Hypothalamus (tissue), 51 donors: ENCODE measurements at regions not wholly inside any gene's neighbourhood (a gene's known extent, or its start where the extent isn't known, plus 50 kb on each side); places are given as distances from the start of the nearest gene placed in this dataset.

ENCODE experiments used
- DNase-seq, 51 donors: peaks; one replicate each; lab custom pipeline; 2025; lab: John Stamatoyannopoulos, UW

- DNase-seq = no peak
Observed at GRCh38 chr9:4386819-4387218, 87.0 kb upstream of the GLIS3 start.

DNA sequence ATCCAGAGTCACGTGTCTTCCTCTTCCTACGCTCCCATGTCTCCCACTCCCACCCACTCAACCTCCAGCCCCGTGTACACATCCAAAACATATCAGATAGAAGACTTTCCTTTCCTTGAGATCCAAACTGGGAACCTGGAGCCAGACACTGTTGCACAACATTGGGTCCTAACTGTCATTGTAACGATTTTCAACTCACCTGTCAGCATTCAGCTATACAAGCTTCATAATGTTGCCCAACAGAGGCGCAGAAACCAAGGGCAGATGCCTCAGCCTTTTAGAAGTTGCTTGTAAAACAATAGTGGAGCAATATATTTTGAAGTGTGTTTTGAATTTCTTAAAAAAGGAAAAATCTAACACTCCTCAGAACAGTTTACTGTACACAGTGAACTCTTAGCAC lies 84.9 kb upstream of the GLIS3 start:
- no peak for DNase-seq

DNA sequence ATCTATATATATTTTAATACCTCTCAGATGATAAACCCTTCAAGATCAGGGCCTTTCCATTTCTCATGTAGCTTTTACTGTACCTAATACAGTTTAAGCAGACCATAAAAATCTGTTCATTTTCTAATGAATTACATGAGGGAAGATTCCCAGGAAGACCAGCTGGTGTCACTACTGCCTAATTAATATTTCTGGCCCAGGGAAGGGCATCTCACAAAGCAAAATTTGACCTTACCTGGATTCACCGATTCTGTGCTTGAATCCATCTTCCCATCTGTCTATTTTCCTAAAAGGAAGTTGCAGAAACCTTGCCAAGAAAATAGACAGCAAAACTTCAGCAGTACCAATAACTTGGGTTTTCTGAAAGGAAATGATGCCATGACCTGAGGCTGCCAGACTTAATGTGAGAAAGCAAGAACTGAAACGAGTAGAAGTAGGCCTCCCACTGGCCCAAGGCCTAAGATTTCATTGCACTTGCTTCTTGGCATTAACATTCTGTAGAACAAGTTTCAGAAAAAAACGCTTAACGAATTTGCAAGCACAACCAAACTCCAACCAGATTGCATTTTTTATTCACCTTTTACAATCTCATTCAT lies 83.0 kb upstream of the GLIS3 start:
- DNase-seq = peak in 5 of 51 donors; percentile 2 to 58 (median 6)

DNA sequence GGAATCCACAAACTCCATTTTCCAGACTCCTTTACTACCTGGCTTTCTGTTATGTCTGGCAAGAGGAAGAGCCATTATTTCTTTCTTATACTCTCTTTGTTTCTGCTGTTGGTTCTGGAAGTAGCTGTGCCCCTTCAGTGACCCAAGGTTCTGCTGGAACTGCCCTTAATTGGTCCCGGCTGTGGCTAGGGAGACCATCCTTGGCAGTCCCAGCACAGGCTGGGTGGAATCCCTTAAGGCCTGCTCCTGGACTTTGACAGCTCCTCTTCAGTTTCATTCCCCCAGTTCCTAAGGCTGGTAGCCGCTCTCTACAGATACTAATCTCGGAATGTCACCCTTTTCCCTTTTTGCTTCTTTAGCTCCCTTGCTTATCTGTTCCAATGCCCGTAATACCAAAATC lies 81.9 kb upstream of the GLIS3 start:
- no peak for DNase-seq

GRCh38 chr9:4380406-4380805 lies 80.5 kb upstream of the GLIS3 start:
- no peak for DNase-seq

DNA sequence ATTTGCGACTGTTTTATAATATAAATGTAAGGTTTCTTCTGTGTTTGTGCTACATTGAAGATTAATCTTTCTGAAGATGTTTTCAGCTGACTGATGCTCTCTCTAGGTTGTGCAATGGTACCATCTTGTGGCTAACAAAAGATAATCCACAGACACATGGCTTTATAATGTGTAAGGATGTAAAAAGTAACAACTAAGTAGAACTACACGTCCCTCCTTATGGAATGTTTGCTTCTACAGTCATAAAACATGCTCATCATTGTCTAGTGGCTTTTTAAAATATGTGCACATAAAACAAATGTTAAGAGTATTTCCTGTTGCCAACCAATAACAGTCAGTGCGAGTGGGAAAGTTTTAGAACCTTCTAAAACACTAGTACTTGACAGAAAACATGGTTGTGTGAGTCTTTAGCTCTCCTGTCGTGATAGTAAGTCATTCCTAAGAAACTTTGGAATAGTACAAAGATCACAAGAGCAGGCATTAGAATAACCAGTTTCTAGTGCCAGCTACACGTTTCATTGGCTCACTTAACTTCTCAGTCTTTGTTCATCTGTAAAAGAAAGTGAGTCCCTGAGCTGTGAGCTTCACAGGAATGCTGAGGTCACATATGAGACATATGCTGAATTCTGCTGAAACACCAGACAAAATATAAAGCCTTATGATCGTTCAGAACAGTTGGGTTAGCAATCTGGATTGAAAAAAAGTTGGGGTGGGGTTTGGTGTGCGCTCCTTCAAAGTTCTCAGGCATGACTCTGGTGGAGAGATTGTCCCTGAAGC lies 75.7 kb upstream of the GLIS3 start:
- DNase-seq = peak in 1 of 51 donors; percentile 15

DNA sequence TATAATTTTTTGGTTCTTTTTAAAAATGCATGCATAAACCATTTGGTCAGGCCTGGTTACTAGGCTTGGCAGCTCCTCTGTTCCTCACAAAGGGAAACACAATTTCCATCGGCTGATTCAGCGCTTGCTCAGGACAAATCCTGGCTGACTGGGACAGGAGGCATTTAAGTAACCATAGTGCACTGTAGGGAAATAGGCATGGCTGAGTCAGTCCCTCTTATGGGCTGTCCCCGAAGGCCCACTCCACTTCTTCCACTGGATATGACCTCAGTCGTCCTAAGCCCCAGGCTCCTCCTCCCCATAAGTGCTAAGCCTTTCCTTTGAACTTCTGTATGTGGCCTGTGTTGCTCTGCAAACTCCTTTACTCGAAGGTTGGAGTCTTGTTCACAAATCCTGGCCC lies 71.2 kb upstream of the GLIS3 start:
- DNase-seq = peak in 6 of 51 donors; percentile 6 to 27 (median 22)

- DNase-seq = no peak
Observed at GRCh38 chr9:4370501-4370900, 70.6 kb upstream of the GLIS3 start.

GRCh38 chr9:4366591-4367330 lies 66.9 kb upstream of the GLIS3 start:
- DNase-seq = peak in 45 of 51 donors; percentile 6 to 87 (median 55)

- DNase-seq = no peak
Observed at GRCh38 chr9:4365055-4365454, 65.2 kb upstream of the GLIS3 start.

- DNase-seq = no peak
Observed at GRCh38 chr9:4362281-4362680, 62.4 kb upstream of the GLIS3 start.

DNA sequence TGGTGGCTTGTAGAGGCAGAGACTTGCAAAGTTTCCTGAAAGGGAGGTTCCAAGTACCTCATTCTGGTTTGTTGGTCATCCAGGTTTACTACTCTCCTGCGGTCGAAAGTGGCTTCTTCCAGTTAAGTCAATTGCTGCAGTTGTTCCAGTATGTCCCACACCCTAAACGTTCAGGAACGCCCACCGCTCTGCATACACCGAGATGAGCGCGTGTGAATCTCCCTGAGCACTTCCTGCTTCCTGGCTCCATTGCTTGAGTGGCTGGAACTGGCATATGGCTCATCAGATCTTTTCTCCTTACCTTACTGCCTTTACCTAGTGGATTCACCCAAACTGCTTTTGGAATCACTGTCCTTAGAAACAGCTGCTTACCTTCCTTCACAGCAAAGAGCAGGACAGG lies 59.1 kb upstream of the GLIS3 start:
- no peak for DNase-seq

- DNase-seq = no peak
Observed at GRCh38 chr9:4357929-4358328, 58.1 kb upstream of the GLIS3 start.

DNA sequence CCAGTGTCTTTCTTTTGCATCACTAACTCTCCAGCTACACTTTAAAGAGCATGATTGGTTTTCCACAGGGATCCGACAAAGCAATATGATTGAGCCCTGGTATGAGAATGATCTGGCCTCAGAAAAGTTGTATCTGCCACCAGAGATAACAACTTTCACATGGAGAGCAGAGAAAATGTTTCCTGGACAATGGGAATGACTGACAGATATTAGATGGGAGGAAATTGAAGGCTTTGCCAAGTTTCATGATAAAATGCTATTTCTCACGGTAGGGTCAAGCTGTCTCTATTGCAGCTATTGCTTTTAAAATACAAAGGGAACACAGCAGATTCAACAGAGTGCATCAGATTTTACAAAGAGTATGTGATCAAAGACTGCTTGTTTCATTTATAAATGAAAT lies 56.4 kb upstream of the GLIS3 start:
- no peak for DNase-seq

DNA sequence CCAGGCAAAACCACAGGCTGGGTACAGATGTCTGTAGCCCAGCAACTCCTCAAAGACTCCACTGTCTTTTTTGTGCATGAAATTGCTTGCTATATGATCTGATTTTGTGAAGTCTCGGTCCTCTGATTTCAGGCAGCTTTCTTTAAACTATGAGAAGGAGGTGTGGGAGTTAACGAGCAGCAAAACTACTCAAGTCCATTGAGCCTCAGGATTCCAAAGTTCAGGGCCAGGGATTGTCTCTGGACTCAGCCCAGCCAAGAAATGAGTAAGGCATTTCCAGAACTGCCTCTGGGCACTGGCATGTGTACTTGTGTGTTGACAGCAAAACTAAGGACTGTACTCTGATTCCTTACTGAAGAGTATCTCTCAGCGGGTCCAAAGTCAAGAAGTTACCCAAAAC lies 53.4 kb upstream of the GLIS3 start:
- DNase-seq = no peak

- no peak for DNase-seq
Observed at GRCh38 chr9:4349816-4350418, 50.0 kb upstream of the GLIS3 start.
